ENCODE measurements at regions not wholly inside any gene's neighbourhood (a gene's known extent, or its start where the extent isn't known, plus 50 kb on each side); places are given as distances from the start of the nearest gene placed in this dataset.

DNA sequence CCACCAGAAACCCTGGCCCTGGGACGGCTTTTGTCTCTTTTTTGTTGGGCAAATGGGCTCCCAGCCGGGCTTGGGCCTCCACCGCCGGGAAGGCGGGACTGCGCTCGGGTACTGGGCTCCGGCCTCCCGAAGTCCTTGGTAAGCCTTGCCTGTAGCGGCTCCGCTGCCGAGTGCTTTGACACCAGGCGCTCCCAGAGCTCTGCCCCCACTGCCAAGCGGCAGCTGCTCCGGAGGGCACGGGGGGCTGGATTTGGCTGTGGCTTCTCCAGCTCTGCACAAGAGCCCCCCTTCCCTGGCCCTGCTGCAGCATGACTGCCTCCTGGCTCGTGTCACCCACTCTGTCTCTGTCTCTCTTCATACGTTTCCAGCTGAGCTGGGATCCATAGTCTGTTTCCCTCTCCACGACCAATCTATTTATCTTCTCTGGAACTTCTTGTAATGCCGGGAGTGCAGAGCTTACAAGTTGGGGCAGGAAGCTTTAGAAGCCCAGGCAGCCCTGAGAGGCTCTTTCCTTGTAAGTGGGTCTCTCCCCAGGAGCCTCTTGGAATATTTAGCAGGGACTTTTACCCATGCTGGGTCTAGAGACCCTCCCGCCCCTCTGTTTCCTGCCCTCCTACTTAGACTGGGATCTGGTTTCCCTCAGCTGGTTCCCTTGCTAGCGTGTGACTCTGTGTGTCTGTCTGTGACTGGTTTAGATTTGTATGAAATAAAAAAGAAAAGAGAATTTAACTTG, 246.9 kb upstream of the GSE1 start:
- peak; percentile 75 for DNase-seq

DNA sequence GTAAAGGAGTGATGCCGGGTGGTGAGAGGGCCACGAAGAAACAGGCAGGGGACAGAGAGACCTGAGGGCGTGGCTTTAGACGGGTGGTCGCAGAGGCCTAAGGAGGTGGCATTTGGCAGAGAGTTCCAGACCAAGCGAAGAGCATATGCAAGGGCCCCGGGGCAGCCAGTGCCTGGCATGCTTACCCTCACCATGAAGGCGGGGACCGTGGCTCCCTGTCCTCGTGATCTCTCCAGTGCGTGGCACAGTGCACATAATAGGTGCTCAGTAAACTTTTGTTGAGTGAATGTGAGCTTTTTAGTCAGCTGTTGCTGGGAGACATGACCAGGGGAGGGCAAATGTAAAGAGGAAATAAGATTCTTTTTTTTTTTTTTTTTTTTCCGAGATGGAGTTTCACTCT, 245.6 kb upstream of the GSE1 start:
- no peak for DNase-seq

DNA sequence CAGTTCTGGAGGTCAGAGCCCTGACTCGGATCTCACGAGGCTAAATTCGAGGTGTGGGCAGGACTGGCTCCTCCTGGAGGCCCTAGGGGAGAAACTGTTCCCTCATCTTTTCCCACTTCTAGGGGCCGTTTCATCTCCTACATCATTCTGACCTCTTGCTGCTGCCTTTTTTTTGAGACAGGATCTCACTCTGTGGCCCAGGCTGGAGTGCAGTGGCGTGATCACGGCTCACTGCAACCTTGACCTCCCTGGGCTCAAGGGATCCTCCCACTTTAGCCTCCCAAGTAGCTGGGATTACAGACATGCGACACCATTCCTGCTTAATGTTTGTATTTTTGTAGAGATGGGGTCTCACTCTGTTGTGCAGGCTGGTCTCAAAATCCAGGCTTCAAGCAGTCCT, 244.1 kb upstream of the GSE1 start:
- no peak for DNase-seq

DNA sequence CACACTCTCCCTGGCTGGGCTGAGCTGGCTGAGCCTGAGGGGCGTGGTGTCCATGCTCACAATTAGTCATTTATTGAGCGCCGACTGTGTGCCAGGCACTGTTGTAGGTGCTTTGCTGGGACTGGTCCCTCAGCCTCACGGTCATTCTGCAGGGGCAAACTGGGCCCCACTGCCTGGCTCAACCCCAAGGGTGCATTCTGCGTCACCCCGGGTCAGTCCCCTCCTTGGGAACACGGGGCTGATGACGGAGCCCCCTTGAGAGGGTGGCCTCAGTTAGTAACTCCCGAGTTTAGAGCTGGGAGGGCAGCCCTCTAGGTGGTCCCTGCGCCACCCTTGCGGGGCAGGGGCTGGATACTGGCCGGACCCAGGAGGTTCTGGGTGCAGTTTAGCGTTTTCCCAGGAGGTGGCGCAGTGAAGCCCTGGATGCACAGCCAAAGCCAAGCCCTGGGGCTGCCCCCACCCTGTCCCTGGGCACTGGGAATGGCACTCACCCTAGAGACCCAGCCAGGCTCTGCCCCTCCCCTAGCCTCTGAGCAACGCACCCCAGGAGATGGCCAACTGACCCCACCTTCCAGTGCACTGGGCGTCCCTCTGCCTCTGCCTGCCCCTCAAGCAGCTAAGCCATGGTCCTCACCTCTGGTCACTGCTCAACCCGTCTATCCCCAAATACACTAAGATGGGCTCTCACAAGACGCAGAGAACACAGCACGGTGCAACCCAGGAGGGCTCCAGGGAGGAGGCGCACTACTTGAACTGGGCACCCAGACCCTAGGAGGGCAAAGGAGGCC, 243.2 kb upstream of the GSE1 start:
- no peak for DNase-seq

DNA sequence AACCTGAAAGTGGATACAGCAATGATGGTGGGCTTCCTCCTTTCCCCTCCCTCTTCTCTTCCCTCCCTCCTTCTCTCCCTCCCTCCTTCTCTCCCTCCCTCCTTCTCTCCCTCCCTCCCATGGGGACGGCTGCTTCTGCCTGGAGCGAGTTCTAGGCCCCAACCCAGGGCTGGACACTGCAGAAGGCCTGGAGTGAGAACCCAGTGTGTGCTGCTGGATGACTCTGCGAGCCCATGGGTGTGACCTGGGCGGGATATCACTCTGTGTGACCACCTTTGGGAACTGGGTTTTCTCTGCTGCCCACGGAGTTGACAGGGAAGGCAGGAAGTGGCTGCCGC, 242.6 kb upstream of the GSE1 start:
- no peak for DNase-seq

DNA sequence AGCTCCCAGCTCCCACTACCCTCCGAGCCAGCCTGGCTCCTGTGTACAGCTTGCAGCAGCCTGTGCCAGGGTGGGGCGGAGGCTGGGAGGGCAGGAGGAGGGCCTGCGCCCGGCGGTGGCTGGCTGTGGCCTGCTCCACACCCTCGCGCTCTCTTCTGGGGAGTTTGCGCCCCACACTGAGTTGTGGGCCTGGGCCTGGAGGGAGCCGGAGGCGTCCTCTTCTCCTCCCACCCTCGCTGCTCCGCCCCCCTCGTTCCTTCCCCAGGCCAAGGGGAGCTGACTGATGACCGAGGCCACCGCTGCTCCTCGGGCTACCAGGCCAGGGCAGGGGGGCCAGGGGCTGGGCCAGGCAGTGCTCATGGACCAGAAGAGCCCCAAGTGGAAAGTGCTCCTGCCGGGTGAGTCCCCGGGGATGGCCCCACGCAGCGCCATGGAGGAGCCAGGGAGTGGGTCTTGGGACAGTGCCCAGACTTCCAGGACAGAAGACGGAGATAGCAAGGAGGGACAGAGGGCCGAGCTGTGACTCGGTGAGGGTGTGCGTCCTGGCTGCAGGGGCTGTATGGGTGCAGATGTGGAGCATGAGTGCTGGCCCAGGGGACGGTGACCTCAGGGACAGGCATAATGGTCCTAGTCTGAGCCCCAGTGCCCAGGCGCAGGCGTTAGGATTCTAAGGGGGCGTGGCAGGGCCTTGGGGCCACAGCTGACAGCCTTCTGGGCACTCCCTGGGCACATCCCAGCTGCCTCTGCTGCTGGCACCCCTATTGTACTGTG, 242.1 kb upstream of the GSE1 start:
- no peak for DNase-seq

DNA sequence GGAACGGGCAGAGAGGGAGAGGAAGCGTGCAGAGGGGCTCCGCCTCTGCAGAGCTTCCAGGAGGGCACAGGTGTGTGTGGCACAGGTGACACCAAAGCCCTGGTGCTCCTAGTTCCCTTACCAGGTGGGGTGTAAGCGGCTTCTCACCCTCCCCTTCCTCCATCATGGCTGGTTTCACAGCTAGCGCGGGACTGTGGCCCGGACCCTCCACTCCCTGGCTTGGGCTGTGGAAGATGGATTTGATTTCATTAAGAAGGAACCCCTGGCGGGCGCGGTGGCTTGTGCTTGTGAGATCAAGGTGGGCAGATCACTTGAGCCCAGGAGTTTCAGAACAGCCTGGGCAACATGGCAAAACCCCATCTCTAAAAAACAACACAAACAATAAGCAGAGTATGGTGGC, 241.2 kb upstream of the GSE1 start:
- DNase-seq, result no peak

DNA sequence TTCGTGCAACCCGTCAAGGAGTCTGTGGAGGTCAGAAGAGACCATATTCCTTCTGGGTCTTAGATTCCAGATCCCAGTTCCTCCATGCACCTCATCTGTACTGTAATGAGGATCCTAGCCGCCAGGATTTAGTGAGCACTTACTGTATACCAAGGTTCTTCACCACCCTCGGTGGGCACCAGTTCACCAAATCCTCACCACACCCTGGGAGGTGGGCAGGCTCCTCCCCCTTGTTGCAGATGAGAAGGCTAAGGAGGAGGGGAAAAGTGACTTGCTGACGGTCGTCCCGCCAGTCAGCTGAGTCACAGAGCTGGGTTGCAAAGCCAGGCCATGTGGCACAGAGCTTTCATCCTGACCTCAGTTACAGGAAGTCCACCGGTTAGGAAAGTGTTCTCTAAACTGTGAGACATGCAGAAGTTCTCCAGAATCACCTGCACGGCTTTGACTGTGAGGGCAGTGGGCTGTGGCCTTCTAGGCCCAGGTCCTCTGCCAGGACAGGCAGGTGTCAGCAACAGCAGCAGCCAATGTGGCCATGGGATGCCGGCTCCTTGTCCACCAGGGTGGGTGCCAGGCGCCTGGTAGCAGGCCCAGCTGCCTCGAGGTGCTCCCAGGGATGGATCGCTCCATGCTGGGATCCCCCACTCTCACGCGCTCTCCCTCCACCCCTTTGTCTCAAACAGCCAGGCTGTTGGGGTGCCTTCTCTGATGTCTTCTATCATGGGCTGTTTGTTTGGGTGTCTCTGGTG, 240.3 kb upstream of the GSE1 start:
- no peak for DNase-seq

DNA sequence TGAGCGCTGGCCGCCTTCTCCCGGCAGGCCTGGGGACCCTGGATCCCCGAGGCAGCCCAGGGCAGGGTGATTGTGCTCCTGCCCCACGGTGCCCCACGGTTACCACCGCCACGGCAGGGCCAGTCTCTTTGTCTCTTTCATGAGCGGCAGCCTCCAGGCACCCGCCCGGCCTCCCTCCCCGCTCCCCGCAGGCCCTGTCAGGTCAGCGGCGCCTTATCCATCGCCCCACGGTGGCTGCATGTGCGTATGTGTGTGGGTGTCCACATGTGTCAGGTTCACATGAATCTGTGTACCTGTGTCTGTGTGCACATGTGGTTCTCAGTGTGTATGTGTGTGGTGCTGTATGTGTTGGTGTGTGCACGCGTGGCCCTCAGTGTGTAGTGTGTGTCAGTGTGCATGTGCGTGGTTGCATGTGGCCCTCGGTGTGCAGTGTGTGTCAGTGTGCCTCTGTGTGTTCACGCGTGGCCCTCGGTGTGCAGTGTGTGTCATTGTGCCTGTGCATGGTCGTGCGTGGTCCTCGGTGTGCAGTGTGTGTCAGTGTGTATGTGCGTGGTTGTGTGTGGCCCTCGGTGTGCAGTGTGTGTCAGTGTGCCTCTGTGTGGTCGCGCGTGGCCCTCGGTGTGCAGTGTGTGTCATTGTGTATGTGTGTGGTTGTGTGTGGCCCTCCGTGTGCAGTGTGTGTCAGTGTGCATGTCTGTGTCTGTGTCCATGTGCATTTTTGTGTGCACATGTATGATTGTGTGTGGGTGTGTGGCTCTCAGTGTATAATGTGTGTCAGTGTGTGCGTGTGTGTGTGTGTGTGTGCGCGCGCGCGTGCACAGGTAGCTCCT, 239.2 kb upstream of the GSE1 start:
- no peak for DNase-seq

DNA sequence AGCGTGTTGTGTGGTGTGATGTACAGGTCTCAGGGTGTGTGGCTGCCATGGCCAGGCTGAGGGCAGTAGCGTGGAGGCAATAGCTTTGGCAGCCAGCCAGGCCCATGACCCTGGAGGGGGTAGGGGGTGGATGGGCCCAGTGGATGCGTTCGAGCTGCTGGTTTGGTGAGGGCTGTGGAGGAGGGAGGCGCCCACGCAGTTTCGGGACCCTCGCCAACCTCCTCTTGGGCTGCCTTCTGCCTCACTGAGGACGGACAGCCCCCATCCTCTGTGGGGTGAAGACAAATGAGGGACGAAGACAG, 238.6 kb upstream of the GSE1 start:
- DNase-seq, result no peak

DNA sequence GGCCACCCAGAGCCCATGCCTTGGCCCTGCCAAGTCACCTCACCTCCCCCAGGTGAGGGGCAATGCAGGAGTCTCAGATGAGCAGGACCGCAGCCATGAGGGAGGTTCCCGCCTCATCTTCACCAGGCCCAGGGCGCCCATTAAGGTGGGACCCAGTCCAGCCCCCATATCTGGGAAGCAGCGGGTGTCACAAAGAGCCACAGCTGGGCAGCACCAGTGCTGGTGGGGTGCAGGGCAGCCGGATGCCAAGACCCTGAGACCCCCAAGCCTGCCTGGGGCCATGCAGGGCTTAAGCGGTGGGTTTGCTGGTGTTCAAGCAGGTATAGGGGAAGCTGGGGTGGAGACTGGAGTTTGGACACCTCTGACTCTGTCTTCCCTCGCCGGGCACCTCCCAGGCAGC, 237.8 kb upstream of the GSE1 start:
- no peak for DNase-seq

DNA sequence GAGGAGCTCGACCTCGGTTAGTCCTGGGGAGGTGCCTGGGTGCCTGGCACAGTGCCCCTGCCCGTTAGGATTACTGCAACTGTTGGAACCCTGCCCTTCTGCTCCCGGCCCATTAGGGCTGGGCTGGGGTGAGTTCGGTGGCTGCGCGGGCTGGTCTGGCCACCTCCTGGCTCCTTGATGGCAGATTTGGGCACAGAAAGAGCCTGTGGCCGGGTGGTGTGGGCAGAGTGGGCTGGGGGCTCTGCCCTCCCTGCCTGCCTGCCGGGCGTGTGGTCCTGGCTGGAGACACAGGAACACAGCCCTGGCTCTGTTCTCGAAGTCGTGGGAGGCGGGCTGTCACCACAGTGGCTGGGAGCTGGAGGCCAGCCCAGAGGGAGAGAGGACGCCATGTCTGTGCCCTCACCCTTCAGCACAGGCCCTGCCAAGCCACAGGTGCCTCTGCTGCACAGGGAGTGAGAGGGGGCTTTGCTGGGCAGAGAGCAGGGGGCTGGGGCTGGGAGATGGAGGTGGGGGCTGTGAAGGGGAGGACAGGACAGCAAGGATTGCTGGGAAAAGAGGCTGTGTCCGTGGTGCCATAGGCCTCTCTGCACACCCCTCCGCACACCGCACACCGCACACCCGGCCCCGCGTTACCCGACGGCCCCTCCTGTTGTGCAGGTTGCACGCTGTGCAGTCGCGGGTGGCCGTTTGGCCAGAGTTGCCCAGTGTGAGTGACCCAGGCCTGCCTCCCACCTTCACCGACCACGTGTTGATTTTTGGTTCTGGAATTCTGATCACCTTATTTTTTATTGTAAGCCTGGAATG, 236.6 kb upstream of the GSE1 start:
- no peak for DNase-seq

DNA sequence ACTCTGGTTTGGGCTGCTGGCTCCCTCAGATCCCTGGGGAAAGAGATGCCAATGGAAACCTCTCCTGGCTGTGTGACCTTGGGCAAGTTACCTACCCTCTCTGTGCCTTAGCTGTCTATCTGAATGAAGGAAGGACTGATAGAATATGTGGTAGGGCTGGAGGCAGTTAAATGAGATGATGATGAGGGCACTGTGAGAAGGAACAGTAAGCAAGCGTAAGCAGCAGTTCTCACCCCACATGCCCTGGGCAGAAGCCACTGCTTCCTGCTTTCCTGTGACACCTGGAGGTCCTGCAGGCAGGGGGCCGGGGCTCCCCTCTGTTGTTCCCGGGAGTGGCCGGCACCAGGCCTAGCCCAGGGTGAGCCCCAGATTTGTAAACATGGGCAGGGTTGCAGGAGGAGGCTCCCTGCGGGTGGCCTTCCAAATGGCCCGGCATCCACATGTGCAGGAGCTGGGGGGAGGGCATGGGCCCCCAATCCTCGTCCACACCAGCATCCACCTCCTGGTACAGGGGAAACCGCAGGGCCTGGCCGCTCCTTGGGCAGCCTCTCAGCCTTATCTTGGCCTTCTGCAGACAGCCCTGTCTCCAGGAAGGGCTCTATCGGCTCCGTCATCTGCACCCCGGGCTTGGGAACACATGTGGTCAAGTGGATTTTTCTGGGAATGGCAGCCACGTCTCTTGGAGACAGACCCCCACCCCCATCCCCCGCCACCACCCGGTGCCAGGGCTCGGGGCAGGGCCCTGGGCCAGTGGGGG, 235.6 kb upstream of the GSE1 start:
- no peak for DNase-seq

DNA sequence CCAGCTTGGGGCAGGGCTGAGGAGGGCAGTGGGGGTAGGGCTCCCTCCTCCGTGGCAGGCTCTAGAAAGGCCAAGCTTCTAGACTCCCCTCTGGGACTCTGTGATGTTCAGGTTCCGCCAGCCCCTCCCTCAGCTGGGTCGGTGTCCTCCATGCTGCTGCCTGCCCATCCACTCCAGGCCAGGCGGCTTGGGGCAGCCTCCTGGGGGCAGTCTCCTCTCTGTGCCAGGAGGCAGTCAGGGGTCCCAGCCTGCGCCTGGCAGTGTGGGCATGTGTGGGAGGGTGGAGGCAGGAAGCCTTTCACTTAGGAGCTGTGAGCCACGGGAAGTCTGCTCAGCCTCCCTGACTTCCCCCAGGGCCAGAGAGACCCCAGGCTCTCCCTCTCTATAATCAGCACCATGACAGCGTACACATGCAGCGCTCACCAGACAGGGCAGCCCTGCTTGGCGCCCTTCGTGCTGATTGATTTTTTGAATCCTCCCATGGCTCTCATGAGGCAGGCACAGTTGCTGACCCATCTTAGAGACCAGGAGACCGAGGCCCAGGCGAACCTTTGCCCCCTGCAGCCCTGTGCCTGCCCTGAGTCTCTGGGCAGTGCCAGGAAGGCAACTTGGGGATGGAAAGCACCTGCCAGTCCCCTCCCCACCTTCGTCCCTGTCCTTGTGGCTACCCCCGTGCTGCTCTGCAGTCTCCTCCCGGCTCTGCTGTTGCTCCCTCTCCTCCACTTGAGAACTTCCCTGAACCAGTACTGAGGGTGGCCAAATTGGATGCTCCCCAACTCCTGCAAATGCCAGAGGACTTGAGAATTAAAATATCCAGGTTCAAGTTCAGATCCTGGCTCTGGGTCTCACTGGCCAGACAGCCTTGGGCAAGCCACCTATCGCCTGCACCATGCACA, 234.7 kb upstream of the GSE1 start:
- DNase-seq, result no peak

DNA sequence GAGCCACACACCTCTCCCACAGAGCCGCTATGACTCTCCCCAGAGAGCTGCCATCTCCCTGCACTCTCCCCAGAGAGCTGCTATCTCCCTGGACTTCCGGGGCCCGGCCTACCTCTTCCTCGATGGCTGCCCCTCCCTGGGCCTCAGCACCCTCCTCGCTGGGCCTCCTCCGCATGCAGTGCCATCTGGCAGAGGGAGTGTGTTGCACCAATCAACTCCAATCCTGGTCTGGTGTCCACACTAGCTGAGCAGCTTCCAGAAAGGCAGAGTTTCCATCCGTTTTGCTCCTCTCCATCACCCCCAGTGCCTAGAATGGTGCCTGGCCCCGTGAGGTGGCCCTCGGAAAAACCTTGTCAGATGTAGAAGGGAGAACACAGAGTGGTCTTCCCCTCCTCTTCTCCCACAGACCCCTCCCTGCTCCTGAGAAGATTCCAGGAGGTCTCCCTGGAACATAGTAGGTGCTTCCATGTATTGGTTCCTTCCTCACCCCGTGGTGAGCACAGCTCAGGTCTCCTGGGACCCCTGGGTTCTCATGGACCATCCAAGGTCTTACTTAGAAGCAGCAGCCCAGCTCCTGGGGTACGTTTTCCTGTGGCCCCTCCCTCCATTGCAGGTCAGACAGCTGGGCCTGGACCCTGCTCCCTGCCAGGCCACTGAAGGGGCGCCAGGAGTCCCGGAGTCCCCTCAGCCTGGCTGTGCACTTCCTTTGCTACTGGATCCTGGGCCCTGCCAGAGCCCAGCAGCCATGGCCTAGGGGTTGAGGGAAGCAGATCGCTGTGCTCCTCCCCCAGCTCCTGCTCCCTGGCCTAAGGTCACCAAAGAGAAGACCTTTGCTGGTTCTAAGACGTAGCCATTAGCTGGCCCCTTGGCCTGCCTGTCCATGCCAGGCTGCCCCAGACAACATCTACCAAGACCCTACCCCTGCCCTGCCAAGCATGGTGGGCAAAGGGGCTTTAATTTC, 233.8 kb upstream of the GSE1 start:
- DNase-seq, result no peak

DNA sequence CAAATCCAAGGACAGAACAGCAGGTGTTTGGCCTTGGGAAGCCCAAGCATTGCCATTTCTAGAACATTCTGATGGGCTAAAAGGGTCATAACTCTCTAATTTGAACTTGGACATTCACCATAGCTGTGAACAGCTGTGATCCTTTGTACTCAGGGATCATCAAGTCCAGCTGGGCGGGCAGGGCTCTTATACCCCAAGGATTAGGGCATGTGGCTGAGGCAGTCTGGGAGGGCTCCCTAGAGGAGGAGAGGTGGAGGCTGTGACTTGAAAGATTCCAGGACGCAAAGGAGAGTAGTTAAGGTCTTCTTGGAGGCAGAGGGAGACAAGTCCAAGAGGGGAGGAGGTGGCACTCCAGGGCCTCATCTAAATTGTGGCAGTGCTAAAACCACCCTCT, 233.1 kb upstream of the GSE1 start:
- DNase-seq, result no peak

DNA sequence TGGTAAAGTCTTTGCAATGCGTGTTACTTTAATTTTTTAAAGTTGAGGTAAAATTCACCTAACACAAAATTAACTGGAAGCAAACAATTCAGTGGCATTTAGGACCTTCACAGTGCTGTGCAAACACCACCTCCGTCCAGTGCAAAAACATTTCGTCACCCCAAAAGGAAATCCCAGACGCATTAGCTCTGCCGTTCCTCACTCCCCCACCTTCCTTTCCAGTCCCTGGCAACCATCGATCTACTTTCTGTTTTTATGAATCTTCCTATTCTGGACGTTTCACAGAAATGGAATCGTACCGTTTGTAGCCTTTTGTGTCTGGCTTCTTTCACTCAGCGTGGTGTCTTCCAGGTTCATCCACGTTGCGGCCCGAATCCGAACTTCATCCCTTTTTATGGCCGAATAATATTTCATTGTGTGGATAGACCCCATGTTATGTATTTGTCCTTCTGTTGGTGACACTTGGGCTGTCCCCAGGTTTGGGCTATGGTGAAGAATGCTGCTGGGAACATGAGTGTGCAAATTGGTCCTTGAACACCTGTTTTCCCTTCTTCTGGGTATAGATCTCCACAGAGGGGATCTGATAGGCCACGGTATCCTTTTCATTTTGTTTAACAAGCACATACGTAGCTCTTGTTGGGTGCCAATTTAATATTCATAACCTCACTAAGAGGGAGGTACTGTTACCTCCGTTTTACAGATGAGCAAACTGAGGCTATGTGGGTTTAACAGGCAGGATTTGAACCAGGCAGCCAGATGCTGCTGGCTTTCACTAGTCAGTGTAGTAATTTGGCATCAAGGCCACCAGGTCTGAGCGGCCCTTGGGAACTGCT, 232.0 kb upstream of the GSE1 start:
- DNase-seq, result no peak

Data from DMS79 (cell line).